HL-60 (cell line): ENCODE measurements at regions not wholly inside any gene's neighbourhood (a gene's known extent, or its start where the extent isn't known, plus 50 kb on each side); places are given as distances from the start of the nearest gene placed in this dataset.

Experiments
- DNase-seq, 2 experiments: peaks; one replicate each; pipeline ENCODE4 v3.0.0-alpha.2; 2010 to 2020; ENCODE audit warnings: low read depth in 1 of 2, low spot score in 1 of 2
- H3K27ac ChIP-seq: fragments of 250-450 bp; sonication (Bioruptor Pico); replicated peaks from 2 replicates; pipeline ENCODE4 v1.5.1; 2020; ENCODE audit warnings: mild to moderate bottlenecking, moderate library complexity
- H3K27me3 ChIP-seq: fragments of 250-450 bp; sonication (Bioruptor Pico); 2 replicates; pipeline ENCODE4 v1.5.1; 2021; ENCODE audit warnings: mild to moderate bottlenecking, moderate library complexity; ENCODE audit not compliant: insufficient read depth, poor library complexity, severe bottlenecking
- H3K4me3 ChIP-seq: replicated peaks from 2 replicates; pipeline ENCODE4 v1.5.1; 2011; ENCODE audit warnings: mild to moderate bottlenecking, control low read depth, low read length; ENCODE audit not compliant: insufficient read depth
- GABPA ChIP-seq: IDR thresholded peaks from 2 replicates; pipeline ENCODE4 v1.6.1; 2012; ENCODE audit warnings: low read depth
- POLR2AphosphoS5 ChIP-seq: IDR thresholded peaks from 2 replicates; pipeline ENCODE4 v1.6.1; 2012; ENCODE audit warnings: low read depth
- REST ChIP-seq: IDR thresholded peaks from 2 replicates; pipeline ENCODE4 v1.6.1; 2012; ENCODE audit warnings: low read depth; ENCODE audit not compliant: insufficient replicate concordance
- SPI1 ChIP-seq: IDR thresholded peaks from 2 replicates; pipeline ENCODE4 v1.6.1; 2012; ENCODE audit warnings: low read depth, mild to moderate bottlenecking, borderline replicate concordance
- TF ChIP-seq, protein P1 (sequence below): IDR thresholded peaks from one replicate; pipeline ENCODE4 v1.5.1; 2011; ENCODE audit warnings: low read length, control low read depth, inconsistent platforms; ENCODE audit not compliant: insufficient read depth

DNA sequence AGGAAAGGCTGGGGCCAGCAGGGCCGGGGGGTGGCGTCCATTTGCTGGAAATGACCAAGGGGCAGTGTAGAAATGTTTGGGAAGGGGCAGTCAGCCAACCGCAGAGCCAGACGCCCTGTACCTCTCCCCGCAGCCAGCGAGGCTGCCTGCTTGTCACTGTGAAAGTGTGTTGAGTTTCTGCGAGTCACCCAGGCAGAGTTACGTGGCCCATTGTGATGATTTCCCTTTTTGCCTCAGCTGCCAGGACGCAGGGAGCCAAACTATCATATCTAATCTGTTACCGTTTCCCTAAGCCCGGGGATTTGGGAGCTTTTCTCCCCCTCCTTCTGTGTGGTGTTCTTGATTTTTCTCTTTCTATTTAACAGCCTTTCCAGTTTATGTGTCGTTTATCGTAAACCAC lies 67.9 kb upstream of the STX16 start:
- H3K27me3 ChIP-seq = no peaks in the 10 kb centered on the region
- no peak overlapping the region for H3K27ac ChIP-seq
- no peak for DNase-seq
- no peak overlapping the region for H3K4me3 ChIP-seq
- TF ChIP-seq, protein P1, sequence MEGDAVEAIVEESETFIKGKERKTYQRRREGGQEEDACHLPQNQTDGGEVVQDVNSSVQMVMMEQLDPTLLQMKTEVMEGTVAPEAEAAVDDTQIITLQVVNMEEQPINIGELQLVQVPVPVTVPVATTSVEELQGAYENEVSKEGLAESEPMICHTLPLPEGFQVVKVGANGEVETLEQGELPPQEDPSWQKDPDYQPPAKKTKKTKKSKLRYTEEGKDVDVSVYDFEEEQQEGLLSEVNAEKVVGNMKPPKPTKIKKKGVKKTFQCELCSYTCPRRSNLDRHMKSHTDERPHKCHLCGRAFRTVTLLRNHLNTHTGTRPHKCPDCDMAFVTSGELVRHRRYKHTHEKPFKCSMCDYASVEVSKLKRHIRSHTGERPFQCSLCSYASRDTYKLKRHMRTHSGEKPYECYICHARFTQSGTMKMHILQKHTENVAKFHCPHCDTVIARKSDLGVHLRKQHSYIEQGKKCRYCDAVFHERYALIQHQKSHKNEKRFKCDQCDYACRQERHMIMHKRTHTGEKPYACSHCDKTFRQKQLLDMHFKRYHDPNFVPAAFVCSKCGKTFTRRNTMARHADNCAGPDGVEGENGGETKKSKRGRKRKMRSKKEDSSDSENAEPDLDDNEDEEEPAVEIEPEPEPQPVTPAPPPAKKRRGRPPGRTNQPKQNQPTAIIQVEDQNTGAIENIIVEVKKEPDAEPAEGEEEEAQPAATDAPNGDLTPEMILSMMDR = no peak
- TF ChIP-seq GABPA (no peak), SPI1 (no peak)

- TF ChIP-seq POLR2AphosphoS5 (no peak), SPI1 (no peak), REST (no peak), GABPA (no peak)
- TF ChIP-seq, protein P1 = no peak
- Histone ChIP-seq H3K4me3 (no peak overlapping the region), H3K27me3 (no peaks in the 10 kb centered on the region), H3K27ac (no peak overlapping the region)
- DNase-seq = no peak
Measured at GRCh38 chr20:58580474-58580835, 65.3 kb upstream of the APCDD1L start.

GRCh38 chr20:58579819-58580473 lies 64.7 kb upstream of the APCDD1L start:
- Histone ChIP-seq H3K27ac (no peak overlapping the region), H3K27me3 (no peaks in the 10 kb centered on the region), H3K4me3 (no peak overlapping the region)
- DNase-seq = no peak
- TF ChIP-seq GABPA (no peak), SPI1 (no peak), POLR2AphosphoS5 (no peak), REST (no peak)
- TF ChIP-seq, protein P1 = no peak
